NK-92 (cell line): ENCODE measurements at regions not wholly inside any gene's neighbourhood (a gene's known extent, or its start where the extent isn't known, plus 50 kb on each side); places are given as distances from the start of the nearest gene placed in this dataset.

Experiments used
- DNase-seq: peaks from one replicate; lab custom pipeline; 2025; ENCODE audit not compliant: unreplicated experiment; lab: John Stamatoyannopoulos, UW

GRCh38 chr10:78184851-78185692 lies 151.4 kb downstream of the RPS24 start:
- DNase-seq: no peak

- no peak for DNase-seq
Measured at GRCh38 chr10:78185693-78186055, 152.0 kb downstream of the RPS24 start.

DNA sequence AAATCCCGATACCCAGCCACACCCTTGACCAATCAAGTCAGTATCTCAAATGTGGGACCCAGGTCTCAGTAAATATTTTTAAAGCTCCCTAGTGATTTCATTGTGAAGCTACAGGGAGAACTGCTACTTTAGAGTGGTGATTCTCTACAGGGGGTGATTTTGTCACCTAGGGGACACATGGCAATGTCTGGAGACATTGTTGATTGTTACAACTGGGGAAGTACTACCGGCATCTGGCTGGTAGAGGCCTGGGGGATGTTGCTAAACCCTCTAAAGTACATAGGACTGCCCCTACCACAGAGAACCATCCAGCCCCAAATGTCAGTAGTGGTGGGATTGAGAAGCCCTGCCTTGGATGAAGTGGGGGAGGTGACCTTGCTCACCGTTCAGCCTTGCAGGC lies 152.9 kb downstream of the RPS24 start:
- no peak for DNase-seq

DNA sequence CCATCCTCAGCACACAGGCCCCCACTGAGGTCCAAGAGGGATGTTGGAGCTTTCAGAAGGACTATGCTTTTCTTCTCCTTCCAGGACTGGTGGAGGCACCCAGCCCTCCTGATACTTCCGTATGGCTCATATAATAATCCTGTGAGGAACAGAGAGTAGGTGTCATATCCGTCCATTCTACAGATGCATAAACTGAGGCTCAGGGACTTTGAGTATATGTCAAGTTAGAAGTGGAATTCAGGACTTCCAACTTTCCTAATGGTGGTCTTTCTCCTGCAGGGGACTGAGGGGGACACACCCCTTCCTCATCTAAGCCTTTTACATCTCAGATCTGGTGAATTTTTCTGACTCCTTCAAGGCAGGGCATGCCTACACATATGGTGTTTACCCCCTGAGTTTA lies 153.7 kb downstream of the RPS24 start:
- DNase-seq: no peak

GRCh38 chr10:78188446-78188845 lies 154.8 kb downstream of the RPS24 start:
- no peak for DNase-seq

- no peak for DNase-seq
Measured at GRCh38 chr10:78190051-78190825, 156.6 kb downstream of the RPS24 start.

- DNase-seq: no peak
Measured at GRCh38 chr10:78191301-78191700, 157.6 kb downstream of the RPS24 start.

- no peak for DNase-seq
Measured at GRCh38 chr10:78193189-78193588, 159.5 kb downstream of the RPS24 start.

GRCh38 chr10:78194050-78194449 lies 160.4 kb downstream of the RPS24 start:
- DNase-seq: no peak

GRCh38 chr10:78194539-78195402 lies 161.1 kb downstream of the RPS24 start:
- no peak for DNase-seq

DNA sequence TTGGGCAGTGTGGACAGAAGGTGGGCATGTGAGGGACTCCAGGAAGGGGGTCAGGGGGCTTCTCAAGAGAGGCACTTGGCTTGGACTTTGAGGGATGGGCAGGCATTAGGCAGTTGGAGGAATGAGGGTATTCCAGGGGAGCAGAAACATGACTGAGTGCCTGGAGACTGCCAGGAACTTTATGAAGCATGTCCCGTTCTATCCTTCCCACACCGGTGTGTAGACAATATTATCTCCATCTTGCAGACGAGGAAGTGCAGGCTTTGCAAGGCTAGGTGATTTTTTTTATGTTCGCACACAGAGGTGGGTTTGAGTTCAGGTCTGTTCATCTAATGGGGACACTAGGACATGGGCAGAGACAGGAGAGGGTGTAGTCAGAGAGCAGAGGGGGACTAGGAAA lies 162.7 kb downstream of the RPS24 start:
- DNase-seq: no peak

- DNase-seq: no peak
Measured at GRCh38 chr10:78196964-78197363, 163.3 kb downstream of the RPS24 start.

DNA sequence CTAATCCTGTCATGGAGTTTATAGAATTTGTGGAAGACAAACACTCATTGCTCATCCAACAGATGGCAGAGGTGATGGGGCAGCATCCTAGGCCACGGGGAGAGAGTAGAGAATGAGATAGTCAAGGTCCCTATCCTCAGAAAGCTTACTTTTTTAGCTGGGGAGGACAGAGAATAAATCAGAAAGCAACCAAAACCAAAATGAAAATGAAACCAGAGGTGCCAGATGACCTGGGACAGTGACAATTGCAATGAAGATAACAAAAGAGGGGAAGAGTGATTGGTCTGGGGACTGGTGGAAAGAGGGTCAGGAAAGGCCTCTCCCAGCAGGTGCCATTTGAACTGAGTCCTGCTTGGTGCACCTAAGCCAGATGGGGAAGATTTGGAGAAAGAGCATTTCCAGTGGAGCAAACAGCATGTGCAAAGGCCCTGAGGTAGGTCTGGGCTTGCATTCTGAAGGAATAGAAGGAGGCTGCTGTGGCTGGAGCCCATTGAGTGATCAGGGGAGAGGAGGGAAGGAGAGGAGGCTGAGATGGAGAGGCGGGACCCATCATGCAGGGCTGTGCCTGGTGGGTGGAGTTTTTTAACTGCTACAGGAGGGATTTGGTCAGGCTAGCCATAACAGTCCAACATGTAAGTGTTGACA lies 164.1 kb downstream of the RPS24 start:
- no peak for DNase-seq

DNA sequence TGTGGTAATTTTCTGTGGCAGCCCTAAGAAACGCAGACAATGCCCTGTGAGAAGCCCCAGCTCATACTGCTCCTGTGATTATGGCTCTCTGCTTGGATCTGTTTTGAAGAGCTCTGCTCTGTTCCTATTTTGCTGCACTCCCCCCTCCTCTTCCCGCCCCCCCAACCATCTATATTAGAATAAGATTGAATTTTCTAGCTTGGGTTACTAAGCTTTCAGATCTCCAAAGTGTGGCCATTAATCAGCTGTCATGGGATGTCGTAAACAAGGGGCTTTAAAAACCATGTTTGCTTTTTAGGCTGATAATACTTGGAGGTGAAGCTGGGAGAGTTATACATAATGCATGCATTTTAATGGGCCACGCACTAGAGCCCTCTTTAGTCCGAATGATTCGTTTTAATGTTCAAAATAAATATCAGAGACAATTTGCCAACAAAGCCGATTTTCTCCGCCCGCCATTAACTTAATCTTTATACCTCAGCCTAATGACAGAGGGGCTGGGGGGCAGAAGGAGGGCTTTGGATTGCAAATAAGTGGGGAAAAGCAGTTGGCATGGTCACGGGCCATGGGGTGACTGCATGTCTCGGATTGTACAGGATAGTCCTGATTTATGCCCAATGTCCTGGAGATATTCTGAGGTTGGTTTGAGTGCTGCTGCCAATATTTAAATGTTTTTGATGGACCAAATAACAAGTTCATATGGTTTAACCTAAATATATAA lies 165.5 kb downstream of the RPS24 start:
- no peak for DNase-seq

- DNase-seq: no peak
Measured at GRCh38 chr10:78199759-78200158, 166.1 kb downstream of the RPS24 start.

DNA sequence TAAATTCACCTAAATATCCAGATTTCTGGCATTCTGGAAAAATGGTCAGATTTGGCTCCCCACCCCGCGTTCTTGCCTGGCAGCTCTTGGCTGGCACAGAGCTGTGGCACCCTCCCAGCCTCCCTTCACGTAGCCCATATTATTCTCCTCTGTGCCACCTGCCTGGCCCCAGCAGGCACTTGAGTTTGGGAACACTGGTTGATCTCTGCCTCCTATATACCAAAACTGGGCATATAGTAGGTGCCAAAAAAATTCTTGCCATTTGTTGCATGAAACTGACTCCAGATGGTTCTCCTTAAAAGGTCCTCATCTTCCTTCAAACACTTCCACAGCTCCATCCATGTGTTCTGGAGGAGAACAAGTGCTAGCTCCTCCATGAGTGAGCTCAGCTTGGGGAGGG lies 167.0 kb downstream of the RPS24 start:
- no peak for DNase-seq

DNA sequence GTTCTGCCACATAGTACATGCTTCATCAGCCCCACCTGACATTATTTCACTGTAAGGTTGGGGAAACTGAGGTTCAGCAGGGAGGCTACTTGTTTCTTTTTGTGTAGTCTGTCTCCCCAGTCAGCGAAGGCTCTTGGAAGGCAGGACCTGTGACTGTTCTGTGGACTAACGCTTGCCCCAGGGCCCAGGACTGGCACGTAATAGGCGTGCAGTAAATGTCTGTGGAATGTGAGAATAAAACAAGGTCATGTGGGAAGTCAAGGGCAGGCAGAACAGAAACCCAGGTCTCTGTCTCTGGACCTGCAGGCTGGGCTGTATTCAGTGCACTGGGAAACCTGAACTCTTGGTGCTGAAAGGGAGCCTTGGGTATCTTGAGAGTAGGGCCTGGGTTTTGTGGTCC lies 168.7 kb downstream of the RPS24 start:
- no peak for DNase-seq

- no peak for DNase-seq
Measured at GRCh38 chr10:78203915-78204818, 170.5 kb downstream of the RPS24 start.

GRCh38 chr10:78205457-78206016 lies 171.9 kb downstream of the RPS24 start:
- DNase-seq: no peak
